KOPT-K1 (cell line): ENCODE measurements at regions not wholly inside any gene's neighbourhood (a gene's known extent, or its start where the extent isn't known, plus 50 kb on each side); places are given as distances from the start of the nearest gene placed in this dataset.
"Not testable (repeated sequence)": the region's sequence is repeated elsewhere in the genome, so short reads cannot be mapped to it uniquely, and the experiment has no call there.

ENCODE experiments used
- H3K27ac ChIP-seq: fragments of 200-600 bp; sonication (generic); 2 replicates; pipeline ENCODE4 v1.5.1; 2016; ENCODE audit warnings: antibody characterized with exemption, mild to moderate bottlenecking, low read depth, low read length; ENCODE audit not compliant: poor library complexity, severe bottlenecking
- H3K36me3 ChIP-seq: fragments of 200-600 bp; sonication (generic); 2 replicates; pipeline ENCODE4 v1.5.1; 2017; ENCODE audit warnings: antibody characterized with exemption, mild to moderate bottlenecking, low read length, moderate library complexity; ENCODE audit not compliant: insufficient read depth
- H3K9me3 ChIP-seq: fragments of 200-600 bp; sonication (generic); 2 replicates; pipeline ENCODE4 v1.5.1; 2017; ENCODE audit warnings: antibody characterized with exemption, low read length, mild to moderate bottlenecking; ENCODE audit not compliant: insufficient read depth, poor library complexity, severe bottlenecking

GRCh38 chr22:48628891-48629543 lies 1198.7 kb downstream of the BRD1 start:
- H3K27ac ChIP-seq: no peak overlapping the region
- no peaks in the 10 kb centered on the region for H3K36me3 ChIP-seq
- H3K9me3 ChIP-seq: no peaks in the 10 kb centered on the region

DNA sequence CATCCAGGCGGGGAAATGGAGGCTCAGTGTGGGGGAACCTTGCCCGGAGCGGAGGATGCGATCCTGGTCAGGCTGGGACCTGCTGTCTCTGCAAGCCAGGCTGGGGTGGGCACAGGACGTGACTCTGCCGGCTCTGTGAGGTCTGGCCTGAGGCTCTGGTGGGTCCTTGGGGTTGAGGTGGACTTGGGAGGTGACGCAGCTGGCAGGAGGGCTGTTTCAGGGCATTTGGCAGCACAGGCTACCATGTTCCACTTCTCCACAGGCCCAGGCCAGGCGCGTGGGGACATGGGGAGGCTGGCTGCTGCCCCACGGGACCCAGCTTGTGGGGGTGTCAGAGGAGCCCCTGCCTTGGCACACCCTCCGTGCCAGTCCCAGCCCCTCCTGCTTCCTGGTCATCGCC lies 1199.7 kb downstream of the BRD1 start:
- no peaks in the 10 kb centered on the region for H3K9me3 ChIP-seq
- no peak overlapping the region for H3K27ac ChIP-seq
- H3K36me3 ChIP-seq: no peaks in the 10 kb centered on the region

DNA sequence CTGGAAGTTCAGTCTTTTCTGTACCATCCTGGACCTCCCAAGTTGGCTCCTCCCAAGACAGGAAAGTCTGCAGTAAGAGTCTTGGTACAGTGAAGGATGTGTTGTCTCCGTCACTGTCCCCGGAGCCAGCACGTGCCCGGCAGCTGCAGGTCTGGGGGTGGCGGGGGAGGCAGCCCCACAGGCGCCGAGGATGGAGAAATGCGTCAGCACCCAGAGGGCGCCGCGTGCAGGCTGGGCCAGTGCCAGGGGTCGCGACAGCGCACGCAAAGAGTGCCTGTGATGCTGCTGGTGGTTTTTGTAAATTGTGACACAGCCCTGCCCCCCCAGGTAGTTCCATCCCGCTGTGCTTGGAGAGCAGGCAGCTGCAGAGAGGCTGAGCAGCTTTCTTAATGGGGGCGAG lies 1200.5 kb downstream of the BRD1 start:
- H3K36me3 ChIP-seq: no peaks in the 10 kb centered on the region
- H3K9me3 ChIP-seq: no peaks in the 10 kb centered on the region
- no peak overlapping the region for H3K27ac ChIP-seq

DNA sequence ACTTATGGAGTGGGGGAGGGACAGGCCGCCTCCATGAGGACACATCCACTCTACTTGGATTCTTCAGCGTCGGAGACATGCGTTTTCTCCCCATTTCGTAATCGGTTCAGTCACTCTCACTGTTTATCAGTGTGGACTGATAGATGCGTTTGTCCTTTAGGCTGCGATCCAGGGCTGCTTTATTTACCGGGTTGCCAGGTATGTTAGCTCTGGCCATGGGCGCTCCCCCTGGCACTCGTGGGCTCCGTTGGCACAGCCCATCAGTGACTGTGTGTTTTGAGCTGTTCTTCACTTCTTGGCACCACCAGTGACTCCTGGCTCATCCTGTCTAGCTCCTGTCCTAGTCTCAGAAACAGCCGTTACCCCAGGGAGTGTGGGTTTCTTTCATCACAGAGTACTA lies 1203.3 kb downstream of the BRD1 start:
- no peak overlapping the region for H3K27ac ChIP-seq
- H3K36me3 ChIP-seq: no peaks in the 10 kb centered on the region
- H3K9me3 ChIP-seq: no peaks in the 10 kb centered on the region

DNA sequence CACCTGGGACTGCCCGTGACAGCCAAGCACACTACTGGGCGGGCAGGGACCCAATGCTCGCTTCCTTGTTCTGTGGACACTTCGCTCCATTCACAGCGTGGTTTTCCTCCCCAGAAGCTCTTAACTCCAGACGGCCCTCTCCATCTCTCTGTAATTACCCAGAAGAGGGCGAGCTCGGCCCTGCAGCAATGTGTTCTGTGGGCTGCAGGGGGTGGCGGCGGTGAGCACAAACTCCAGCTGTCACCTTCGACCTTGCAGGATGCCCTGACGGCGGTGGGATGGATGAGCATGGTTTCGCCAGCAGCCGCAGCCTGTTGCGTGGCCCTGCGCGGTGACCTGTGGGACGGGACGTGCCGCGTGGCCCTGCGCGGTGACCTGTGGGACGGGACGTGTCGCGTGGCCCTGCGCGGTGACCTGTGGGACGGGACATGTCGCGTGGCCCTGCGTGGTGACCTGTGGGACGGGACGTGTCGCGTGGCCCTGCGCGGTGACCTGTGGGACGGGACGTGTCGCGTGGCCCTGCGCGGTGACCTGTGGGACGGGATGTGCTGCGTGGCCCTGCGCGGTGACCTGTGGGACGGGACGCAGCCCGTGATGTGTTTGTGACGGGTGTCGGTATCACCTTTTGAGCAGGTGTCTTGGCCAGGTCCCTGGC lies 1204.7 kb downstream of the BRD1 start:
- no peaks in the 10 kb centered on the region for H3K36me3 ChIP-seq
- no peak overlapping the region for H3K27ac ChIP-seq
- H3K9me3 ChIP-seq: no peaks in the 10 kb centered on the region

DNA sequence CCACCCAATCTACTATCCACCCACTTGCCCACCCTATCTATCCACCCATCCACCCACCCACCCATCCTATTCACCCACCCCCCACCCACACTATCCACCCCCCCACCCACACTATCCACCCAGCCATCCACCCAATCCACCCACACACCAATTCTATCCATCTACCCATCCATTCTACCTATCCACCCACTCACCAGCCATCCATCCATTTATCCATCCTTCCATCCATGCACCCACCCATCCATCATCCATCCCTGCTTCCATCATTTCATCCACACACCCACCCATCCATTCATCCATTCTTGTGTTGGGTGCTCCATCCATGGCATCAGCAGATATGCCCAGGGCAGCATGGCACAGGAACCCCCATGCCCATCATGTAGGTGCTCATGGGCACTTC lies 1206.6 kb downstream of the BRD1 start:
- H3K36me3 ChIP-seq: no peaks in the 10 kb centered on the region
- no peak overlapping the region for H3K27ac ChIP-seq
- no peaks in the 10 kb centered on the region for H3K9me3 ChIP-seq

DNA sequence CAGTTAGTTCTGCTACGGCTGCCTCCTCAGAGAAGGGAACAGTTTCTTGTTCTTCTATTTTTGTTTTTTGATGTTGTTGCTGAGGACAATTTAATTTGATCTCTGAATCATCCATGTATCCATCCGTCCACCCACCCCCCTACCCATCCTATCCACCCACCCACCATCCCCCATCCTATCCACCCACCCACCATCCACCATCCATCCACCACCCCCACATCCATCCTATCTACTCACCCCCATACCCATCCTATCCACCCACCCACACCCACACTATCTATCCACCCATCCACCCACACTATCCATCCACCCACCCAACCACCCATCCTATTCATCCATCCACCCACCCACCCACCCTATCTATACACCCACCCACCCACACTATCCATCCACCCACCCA lies 1207.2 kb downstream of the BRD1 start:
- not testable (repeated sequence) for H3K36me3 ChIP-seq, H3K9me3 ChIP-seq, H3K27ac ChIP-seq

- H3K36me3 ChIP-seq: no peaks in the 10 kb centered on the region
- H3K9me3 ChIP-seq: no peaks in the 10 kb centered on the region
- no peak overlapping the region for H3K27ac ChIP-seq
Measured at GRCh38 chr22:48619721-48620120, 1208.0 kb downstream of the BRD1 start.

- Histone ChIP-seq H3K9me3 (no peaks in the 10 kb centered on the region), H3K27ac (no peak overlapping the region), H3K36me3 (no peaks in the 10 kb centered on the region)
Measured at GRCh38 chr22:48618326-48618725, 1209.3 kb downstream of the BRD1 start.

GRCh38 chr22:48616656-48617055 lies 1211.0 kb downstream of the BRD1 start:
- no peak overlapping the region for H3K27ac ChIP-seq
- no peaks in the 10 kb centered on the region for H3K36me3 ChIP-seq
- peaks cover 2% of the 10 kb centered on the region for H3K9me3 ChIP-seq

- Histone ChIP-seq H3K9me3 (peaks cover 7% of the 10 kb centered on the region), H3K27ac (no peak overlapping the region)
Measured at GRCh38 chr22:48615171-48616008, 1212.3 kb downstream of the BRD1 start.

GRCh38 chr22:48613566-48614200 lies 1214.0 kb downstream of the BRD1 start:
- Histone ChIP-seq H3K9me3 (peaks cover 7% of the 10 kb centered on the region), H3K36me3 (no peaks in the 10 kb centered on the region), H3K27ac (no peak overlapping the region)

More at GRCh38 chr22:48615171-48616008, 1212.3 kb downstream of the BRD1 start:
- no peaks in the 10 kb centered on the region for H3K36me3 ChIP-seq

DNA sequence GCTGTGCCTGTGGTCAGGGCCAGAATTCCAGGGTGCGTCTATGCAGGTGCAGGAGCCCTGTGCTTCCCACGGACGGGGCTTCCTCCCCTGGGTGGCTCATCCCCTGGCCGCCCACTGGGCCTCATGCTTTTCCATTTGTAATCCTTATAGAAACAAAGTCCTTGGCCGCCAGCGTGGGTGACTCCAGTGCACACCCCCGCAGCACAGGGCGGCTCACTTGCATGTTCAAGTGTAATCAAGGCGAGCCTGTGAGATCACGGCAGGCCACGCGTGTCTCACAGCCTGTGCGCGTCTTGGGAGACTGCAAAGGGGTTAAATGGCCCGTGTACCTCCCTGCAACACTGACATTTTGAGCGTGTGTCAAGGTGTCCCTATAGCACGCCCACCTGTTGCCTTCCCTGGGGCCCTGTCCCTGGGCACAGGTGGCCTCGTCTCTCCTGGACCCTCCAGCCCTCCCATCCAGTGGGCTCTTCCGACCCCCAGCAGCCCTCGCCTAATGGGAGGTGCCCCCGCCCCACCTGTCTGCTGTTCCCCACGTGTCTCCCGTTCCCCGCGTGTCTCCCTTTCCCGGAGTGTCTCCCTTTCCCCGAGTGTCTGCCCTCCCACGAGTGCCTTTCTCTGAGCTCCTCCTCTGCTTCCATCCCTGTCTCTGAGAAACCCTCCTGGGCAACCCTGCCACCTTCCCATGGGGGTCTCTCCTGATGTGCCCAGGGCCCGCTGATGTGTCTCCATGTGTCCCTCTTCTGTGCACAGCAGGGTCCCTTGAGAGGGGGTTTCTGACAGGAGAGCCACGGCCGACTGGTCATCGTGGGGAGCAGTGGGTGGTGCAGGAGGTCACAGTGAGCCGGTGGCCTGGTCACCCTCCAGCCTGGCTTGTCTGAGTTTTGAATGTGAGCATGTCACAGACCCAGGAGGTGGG lies 1215.3 kb downstream of the BRD1 start:
- H3K36me3 ChIP-seq: no peaks in the 10 kb centered on the region
- H3K27ac ChIP-seq: no peak overlapping the region
- H3K9me3 ChIP-seq: peaks cover 7% of the 10 kb centered on the region

- Histone ChIP-seq H3K9me3 (peaks cover 7% of the 10 kb centered on the region), H3K27ac (no peak overlapping the region), H3K36me3 (no peaks in the 10 kb centered on the region)
Measured at GRCh38 chr22:48609279-48609865, 1218.3 kb downstream of the BRD1 start.
